ENCODE measurements at regions not wholly inside any gene's neighbourhood (a gene's known extent, or its start where the extent isn't known, plus 50 kb on each side); places are given as distances from the start of the nearest gene placed in this dataset.
A peak's percentile ranks its signal among the peaks of the same experiment; 100 is the strongest.
"Not testable (repeated sequence)": the region's sequence is repeated elsewhere in the genome, so short reads cannot be mapped to it uniquely, and the experiment has no call there.

GRCh38 chr4:12635629-12636028 lies 848.5 kb downstream of the RAB28 start:
- no peak for TF ChIP-seq CTCF (IDR thresholded peaks at IDR 0.05)
- H3K27ac Mint-ChIP-seq (ENCODE audit: unreplicated experiment) = no peak overlapping the region

GRCh38 chr4:12633053-12633651 lies 851.0 kb downstream of the RAB28 start:
- Mint-ChIP-seq H3K27me3 (ENCODE audit: low read depth) (peaks cover 17% of the 10 kb centered on the region), H3K4me3 (ENCODE audit: unreplicated experiment) (no peak overlapping the region), H3K36me3 (ENCODE audit: low read depth) (no peaks in the 10 kb centered on the region), H3K4me1 (ENCODE audit: low read depth) (no peaks in the 10 kb centered on the region), H3K9me3 (ENCODE audit: low read depth) (peaks cover 13% of the 10 kb centered on the region), H3K27ac (ENCODE audit: unreplicated experiment) (no peak overlapping the region)
- no peak for DNase-seq (ENCODE audit: low spot score)
- TF ChIP-seq CTCF (IDR thresholded peaks at IDR 0.05) = peak; percentile 97

More at GRCh38 chr4:12635629-12636028, 848.5 kb downstream of the RAB28 start:
- no peak overlapping the region for H3K4me3 Mint-ChIP-seq (ENCODE audit: unreplicated experiment)
- no peaks in the 10 kb centered on the region for H3K36me3 Mint-ChIP-seq (ENCODE audit: low read depth)
- DNase-seq (ENCODE audit: low spot score) = no peak
- H3K27me3 Mint-ChIP-seq (ENCODE audit: low read depth) = peaks cover 17% of the 10 kb centered on the region
- H3K9me3 Mint-ChIP-seq (ENCODE audit: low read depth) = peaks cover 11% of the 10 kb centered on the region
- H3K4me1 Mint-ChIP-seq (ENCODE audit: low read depth) = no peaks in the 10 kb centered on the region

GRCh38 chr4:12615822-12616221 lies 868.3 kb downstream of the RAB28 start:
- Mint-ChIP-seq H3K27me3 (ENCODE audit: low read depth) (no peaks in the 10 kb centered on the region), H3K9me3 (ENCODE audit: low read depth) (peaks cover 3% of the 10 kb centered on the region), H3K4me3 (ENCODE audit: unreplicated experiment) (no peak overlapping the region), H3K36me3 (ENCODE audit: low read depth) (no peaks in the 10 kb centered on the region), H3K27ac (ENCODE audit: unreplicated experiment) (no peak overlapping the region), H3K4me1 (ENCODE audit: low read depth) (no peaks in the 10 kb centered on the region)
- DNase-seq (ENCODE audit: low spot score) = no peak
- TF ChIP-seq CTCF (IDR thresholded peaks at IDR 0.05) = no peak

GRCh38 chr4:12612876-12613275 lies 871.3 kb downstream of the RAB28 start:
- no peak for TF ChIP-seq CTCF (IDR thresholded peaks at IDR 0.05)
- H3K4me1 Mint-ChIP-seq (ENCODE audit: low read depth) = no peaks in the 10 kb centered on the region
- no peak overlapping the region for H3K4me3 Mint-ChIP-seq (ENCODE audit: unreplicated experiment)
- H3K27ac Mint-ChIP-seq (ENCODE audit: unreplicated experiment) = no peak overlapping the region
- H3K36me3 Mint-ChIP-seq (ENCODE audit: low read depth) = no peaks in the 10 kb centered on the region
- no peak for DNase-seq (ENCODE audit: low spot score)
- peaks cover 3% of the 10 kb centered on the region for H3K9me3 Mint-ChIP-seq (ENCODE audit: low read depth)
- no peaks in the 10 kb centered on the region for H3K27me3 Mint-ChIP-seq (ENCODE audit: low read depth)

- not testable (repeated sequence) for H3K27ac Mint-ChIP-seq (ENCODE audit: unreplicated experiment); H3K27me3 Mint-ChIP-seq (ENCODE audit: low read depth); H3K4me1 Mint-ChIP-seq (ENCODE audit: low read depth); DNase-seq (ENCODE audit: low spot score); H3K9me3 Mint-ChIP-seq (ENCODE audit: low read depth); H3K4me3 Mint-ChIP-seq (ENCODE audit: unreplicated experiment); H3K36me3 Mint-ChIP-seq (ENCODE audit: low read depth)
These were observed 874.8 kb downstream of the RAB28 start for GRCh38 chr4:12609212-12609875.

GRCh38 chr4:12595986-12596385 lies 888.2 kb downstream of the RAB28 start:
- no peak for TF ChIP-seq CTCF (IDR thresholded peaks at IDR 0.05)
- no peaks in the 10 kb centered on the region for H3K27me3 Mint-ChIP-seq (ENCODE audit: low read depth)
- H3K27ac Mint-ChIP-seq (ENCODE audit: unreplicated experiment) = no peak overlapping the region
- no peaks in the 10 kb centered on the region for H3K4me1 Mint-ChIP-seq (ENCODE audit: low read depth)
- no peak overlapping the region for H3K4me3 Mint-ChIP-seq (ENCODE audit: unreplicated experiment)
- no peak for DNase-seq (ENCODE audit: low spot score)
- peaks cover 34% of the 10 kb centered on the region for H3K9me3 Mint-ChIP-seq (ENCODE audit: low read depth)
- no peaks in the 10 kb centered on the region for H3K36me3 Mint-ChIP-seq (ENCODE audit: low read depth)

Measured in chondrocyte (in vitro differentiated cells).